ENCODE measurements at regions not wholly inside any gene's neighbourhood (a gene's known extent, or its start where the extent isn't known, plus 50 kb on each side); places are given as distances from the start of the nearest gene placed in this dataset.

DNA sequence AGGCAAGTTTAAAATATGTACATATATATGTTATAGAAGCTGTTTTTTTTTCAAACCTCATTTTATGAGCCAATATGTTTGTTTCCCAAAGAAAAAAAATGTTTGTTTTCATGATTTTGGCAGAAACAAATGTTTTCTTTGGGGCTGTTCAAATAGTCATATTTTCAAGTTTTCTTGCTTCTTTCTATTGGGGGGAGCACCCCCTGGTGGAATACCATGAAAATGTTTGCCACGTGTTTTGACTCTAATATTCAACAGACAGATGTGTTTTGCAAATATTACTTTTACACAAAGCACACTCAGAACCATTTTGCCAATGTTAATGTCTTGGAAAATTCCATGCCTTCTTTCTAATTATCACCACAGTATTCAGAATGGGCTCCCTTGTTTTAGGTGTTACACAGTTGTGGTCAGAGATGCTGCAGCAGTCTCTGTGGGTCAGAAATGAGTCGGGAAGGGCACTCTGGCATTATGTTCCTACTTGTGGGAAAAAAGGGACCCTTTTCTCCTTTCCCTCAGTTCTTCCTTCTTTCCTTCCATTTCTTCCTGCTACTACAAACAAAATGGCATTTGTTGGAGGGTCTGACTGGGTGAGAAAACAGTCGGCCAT lies 817.0 kb downstream of the TUSC7 start:
- intact Hi-C loops (cut with micrococcal nuclease) = loop anchor here (2.0 kb wide), 2 partner anchors 508 to 756 kb away; no protein-coding TSS in a partner anchor
- DNase-seq (ENCODE audit: low spot score) = no peak
- H3K27ac Mint-ChIP-seq = no peak overlapping the region
- H3K4me3 Mint-ChIP-seq = no peak overlapping the region
- H3K4me1 Mint-ChIP-seq (ENCODE audit: low read depth) = no peaks in the 10 kb centered on the region
- H3K36me3 Mint-ChIP-seq (ENCODE audit: low read depth) = no peaks in the 10 kb centered on the region
- no peaks in the 10 kb centered on the region for H3K9me3 Mint-ChIP-seq
- H3K27me3 Mint-ChIP-seq (ENCODE audit: insufficient read depth) = no peaks in the 10 kb centered on the region

- no peak for DNase-seq (ENCODE audit: low spot score)
- intact Hi-C loops (cut with micrococcal nuclease) = loop anchor here (2.0 kb wide), 2 partner anchors 509 to 757 kb away; no protein-coding TSS in a partner anchor
- Mint-ChIP-seq H3K9me3 (no peaks in the 10 kb centered on the region), H3K27ac (no peak overlapping the region), H3K36me3 (ENCODE audit: low read depth) (no peaks in the 10 kb centered on the region), H3K4me1 (ENCODE audit: low read depth) (no peaks in the 10 kb centered on the region), H3K4me3 (no peak overlapping the region), H3K27me3 (ENCODE audit: insufficient read depth) (no peaks in the 10 kb centered on the region)
Observed at GRCh38 chr3:117527346-117527745, 817.8 kb downstream of the TUSC7 start.

DNA sequence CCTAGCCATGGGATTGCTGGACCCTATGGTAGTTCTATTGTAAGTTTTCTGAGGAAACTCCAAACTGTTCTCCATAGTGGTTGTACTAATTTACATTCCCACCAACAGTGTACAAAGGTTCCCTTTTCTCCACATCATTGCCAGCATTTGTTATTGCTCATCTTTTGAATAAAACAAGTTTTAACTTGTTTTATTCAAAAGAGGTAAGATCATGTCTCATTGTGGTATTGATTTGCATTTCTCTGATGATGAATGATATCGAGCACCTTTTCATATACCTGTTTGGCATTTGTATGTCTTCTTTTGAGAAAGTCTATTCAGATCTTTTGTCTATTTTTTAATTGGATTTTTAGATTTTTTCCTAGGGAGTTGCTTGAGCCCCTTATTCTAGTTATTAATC lies 819.1 kb downstream of the TUSC7 start:
- no peaks in the 10 kb centered on the region for H3K4me1 Mint-ChIP-seq (ENCODE audit: low read depth)
- H3K4me3 Mint-ChIP-seq = no peak overlapping the region
- no peaks in the 10 kb centered on the region for H3K9me3 Mint-ChIP-seq
- no peaks in the 10 kb centered on the region for H3K27me3 Mint-ChIP-seq (ENCODE audit: insufficient read depth)
- H3K27ac Mint-ChIP-seq = no peak overlapping the region
- intact Hi-C loops (cut with micrococcal nuclease) = no loop called here
- DNase-seq (ENCODE audit: low spot score) = no peak
- H3K36me3 Mint-ChIP-seq (ENCODE audit: low read depth) = no peaks in the 10 kb centered on the region

DNA sequence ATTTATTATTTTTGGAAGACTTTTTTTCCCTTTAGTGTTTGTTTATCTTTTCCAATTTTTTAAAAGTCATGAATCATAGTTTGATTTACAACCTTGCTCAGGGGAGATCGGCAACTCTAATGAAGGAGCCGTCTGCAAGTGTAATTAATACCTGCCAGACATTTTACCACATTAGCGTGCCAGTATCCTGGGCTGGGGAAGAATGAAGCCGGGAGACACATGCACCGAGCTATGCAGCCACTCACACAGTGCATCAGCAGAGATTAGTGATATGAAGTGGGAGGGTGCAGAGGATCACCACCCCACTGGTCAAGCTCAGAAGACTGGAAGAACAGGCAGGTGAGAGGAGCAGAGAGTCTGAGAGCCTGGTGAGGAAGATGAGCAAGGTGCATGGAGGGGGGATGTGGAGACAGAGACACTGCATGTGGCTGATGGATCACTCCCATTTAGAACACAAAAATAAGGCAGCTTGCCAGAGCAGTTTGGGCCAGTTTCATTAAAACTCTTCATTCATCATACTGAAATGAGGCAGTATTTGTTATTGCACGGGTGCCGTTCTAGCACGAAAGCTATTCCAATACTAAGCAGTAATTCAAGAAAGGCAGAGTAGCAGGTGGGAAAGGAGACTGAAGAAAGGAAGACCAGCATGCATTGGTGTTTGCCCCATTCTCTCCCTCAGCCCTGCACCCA lies 821.6 kb downstream of the TUSC7 start:
- DNase-seq (ENCODE audit: low spot score) = no peak
- Mint-ChIP-seq H3K36me3 (ENCODE audit: low read depth) (no peaks in the 10 kb centered on the region), H3K4me1 (ENCODE audit: low read depth) (no peaks in the 10 kb centered on the region), H3K27me3 (ENCODE audit: insufficient read depth) (no peaks in the 10 kb centered on the region), H3K27ac (no peak overlapping the region), H3K4me3 (no peak overlapping the region), H3K9me3 (no peaks in the 10 kb centered on the region)
- intact Hi-C loops (cut with micrococcal nuclease) = no loop called here

- no peak for DNase-seq (ENCODE audit: low spot score)
- Mint-ChIP-seq H3K27me3 (ENCODE audit: insufficient read depth) (no peaks in the 10 kb centered on the region), H3K9me3 (no peaks in the 10 kb centered on the region), H3K36me3 (ENCODE audit: low read depth) (no peaks in the 10 kb centered on the region), H3K4me1 (ENCODE audit: low read depth) (no peaks in the 10 kb centered on the region), H3K4me3 (no peak overlapping the region), H3K27ac (no peak overlapping the region)
- intact Hi-C loops (cut with micrococcal nuclease) = no loop called here
Observed at GRCh38 chr3:117532268-117532667, 822.7 kb downstream of the TUSC7 start.

- Mint-ChIP-seq H3K27ac (no peak overlapping the region), H3K4me1 (ENCODE audit: low read depth) (no peaks in the 10 kb centered on the region), H3K27me3 (ENCODE audit: insufficient read depth) (no peaks in the 10 kb centered on the region), H3K36me3 (ENCODE audit: low read depth) (no peaks in the 10 kb centered on the region), H3K9me3 (no peaks in the 10 kb centered on the region), H3K4me3 (no peak overlapping the region)
- DNase-seq (ENCODE audit: low spot score) = no peak
- intact Hi-C loops (cut with micrococcal nuclease) = no loop called here
Observed at GRCh38 chr3:117534138-117534537, 824.6 kb downstream of the TUSC7 start.

GRCh38 chr3:117536006-117536405 lies 826.4 kb downstream of the TUSC7 start:
- DNase-seq (ENCODE audit: low spot score) = no peak
- H3K36me3 Mint-ChIP-seq (ENCODE audit: low read depth) = no peaks in the 10 kb centered on the region
- no peak overlapping the region for H3K27ac Mint-ChIP-seq
- no peaks in the 10 kb centered on the region for H3K27me3 Mint-ChIP-seq (ENCODE audit: insufficient read depth)
- intact Hi-C loops (cut with micrococcal nuclease) = no loop called here
- H3K4me3 Mint-ChIP-seq = no peak overlapping the region
- no peaks in the 10 kb centered on the region for H3K9me3 Mint-ChIP-seq
- no peaks in the 10 kb centered on the region for H3K4me1 Mint-ChIP-seq (ENCODE audit: low read depth)

GRCh38 chr3:117537949-117538348 lies 828.4 kb downstream of the TUSC7 start:
- Mint-ChIP-seq H3K9me3 (no peaks in the 10 kb centered on the region), H3K27ac (no peak overlapping the region), H3K4me1 (ENCODE audit: low read depth) (no peaks in the 10 kb centered on the region), H3K27me3 (ENCODE audit: insufficient read depth) (no peaks in the 10 kb centered on the region), H3K4me3 (no peak overlapping the region), H3K36me3 (ENCODE audit: low read depth) (no peaks in the 10 kb centered on the region)
- DNase-seq (ENCODE audit: low spot score) = no peak
- intact Hi-C loops (cut with micrococcal nuclease) = no loop called here

- H3K9me3 Mint-ChIP-seq = no peaks in the 10 kb centered on the region
- H3K27me3 Mint-ChIP-seq (ENCODE audit: insufficient read depth) = no peaks in the 10 kb centered on the region
- DNase-seq (ENCODE audit: low spot score) = no peak
- no peak overlapping the region for H3K4me3 Mint-ChIP-seq
- H3K36me3 Mint-ChIP-seq (ENCODE audit: low read depth) = no peaks in the 10 kb centered on the region
- intact Hi-C loops (cut with micrococcal nuclease) = no loop called here
- no peaks in the 10 kb centered on the region for H3K4me1 Mint-ChIP-seq (ENCODE audit: low read depth)
- no peak overlapping the region for H3K27ac Mint-ChIP-seq
Observed at GRCh38 chr3:117539729-117540128, 830.1 kb downstream of the TUSC7 start.

- no peak overlapping the region for H3K4me3 Mint-ChIP-seq
- intact Hi-C loops (cut with micrococcal nuclease) = no loop called here
- H3K27me3 Mint-ChIP-seq (ENCODE audit: insufficient read depth) = no peaks in the 10 kb centered on the region
- H3K4me1 Mint-ChIP-seq (ENCODE audit: low read depth) = no peaks in the 10 kb centered on the region
- H3K36me3 Mint-ChIP-seq (ENCODE audit: low read depth) = no peaks in the 10 kb centered on the region
- no peak for DNase-seq (ENCODE audit: low spot score)
- no peaks in the 10 kb centered on the region for H3K9me3 Mint-ChIP-seq
- no peak overlapping the region for H3K27ac Mint-ChIP-seq
Observed at GRCh38 chr3:117540597-117540996, 831.0 kb downstream of the TUSC7 start.

GRCh38 chr3:117541721-117542120 lies 832.1 kb downstream of the TUSC7 start:
- Mint-ChIP-seq H3K36me3 (ENCODE audit: low read depth) (no peaks in the 10 kb centered on the region), H3K4me1 (ENCODE audit: low read depth) (no peaks in the 10 kb centered on the region), H3K9me3 (no peaks in the 10 kb centered on the region), H3K27me3 (ENCODE audit: insufficient read depth) (no peaks in the 10 kb centered on the region), H3K4me3 (no peak overlapping the region), H3K27ac (no peak overlapping the region)
- DNase-seq (ENCODE audit: low spot score) = no peak
- intact Hi-C loops (cut with micrococcal nuclease) = no loop called here

DNA sequence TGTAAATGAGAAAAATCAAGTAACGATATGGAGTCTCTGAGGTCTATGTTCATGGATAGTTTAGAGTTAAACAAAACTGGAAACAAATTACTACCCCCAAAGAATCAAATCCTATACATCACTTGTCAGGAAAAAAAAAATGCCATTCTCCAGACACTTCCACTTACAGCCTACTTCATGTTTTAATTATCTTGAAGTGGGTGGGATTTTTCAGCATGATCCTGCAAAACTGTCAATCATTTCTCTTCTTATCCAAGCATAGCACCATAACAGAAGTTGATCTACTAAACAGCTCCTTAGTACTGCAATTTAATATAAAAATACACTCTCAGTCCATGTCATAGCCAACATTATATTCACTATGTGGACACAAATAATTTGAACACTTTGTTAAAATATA lies 833.9 kb downstream of the TUSC7 start:
- H3K27ac Mint-ChIP-seq = no peak overlapping the region
- no peak overlapping the region for H3K4me3 Mint-ChIP-seq
- intact Hi-C loops (cut with micrococcal nuclease) = no loop called here
- DNase-seq (ENCODE audit: low spot score) = no peak
- H3K4me1 Mint-ChIP-seq (ENCODE audit: low read depth) = no peaks in the 10 kb centered on the region
- no peaks in the 10 kb centered on the region for H3K36me3 Mint-ChIP-seq (ENCODE audit: low read depth)
- H3K9me3 Mint-ChIP-seq = no peaks in the 10 kb centered on the region
- no peaks in the 10 kb centered on the region for H3K27me3 Mint-ChIP-seq (ENCODE audit: insufficient read depth)

DNA sequence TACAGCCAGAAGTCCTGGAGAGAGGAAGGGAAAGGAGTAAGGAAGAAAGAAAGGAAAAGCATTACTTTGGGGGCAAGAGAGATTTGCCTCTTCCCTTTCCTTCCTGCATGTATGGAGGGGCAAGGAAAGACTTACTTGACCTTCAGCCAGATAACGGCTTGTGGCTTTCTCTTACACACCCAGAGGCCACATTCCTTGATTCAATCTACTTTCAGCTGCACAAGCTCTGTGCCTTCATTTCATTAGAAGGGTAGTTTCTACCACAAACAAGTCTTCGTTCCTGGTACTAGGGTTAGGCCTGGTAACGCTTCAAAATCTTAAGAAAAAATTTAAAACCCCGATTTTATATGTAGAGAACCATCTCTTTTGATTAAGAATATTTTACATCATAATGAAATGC lies 835.9 kb downstream of the TUSC7 start:
- DNase-seq (ENCODE audit: low spot score) = no peak
- H3K27ac Mint-ChIP-seq = no peak overlapping the region
- no peaks in the 10 kb centered on the region for H3K36me3 Mint-ChIP-seq (ENCODE audit: low read depth)
- H3K4me1 Mint-ChIP-seq (ENCODE audit: low read depth) = no peaks in the 10 kb centered on the region
- H3K9me3 Mint-ChIP-seq = no peaks in the 10 kb centered on the region
- no peak overlapping the region for H3K4me3 Mint-ChIP-seq
- H3K27me3 Mint-ChIP-seq (ENCODE audit: insufficient read depth) = no peaks in the 10 kb centered on the region
- intact Hi-C loops (cut with micrococcal nuclease) = no loop called here
